ENCODE measurements at regions not wholly inside any gene's neighbourhood (a gene's known extent, or its start where the extent isn't known, plus 50 kb on each side); places are given as distances from the start of the nearest gene placed in this dataset.
A peak's percentile ranks its signal among the peaks of the same experiment; 100 is the strongest.

DNA sequence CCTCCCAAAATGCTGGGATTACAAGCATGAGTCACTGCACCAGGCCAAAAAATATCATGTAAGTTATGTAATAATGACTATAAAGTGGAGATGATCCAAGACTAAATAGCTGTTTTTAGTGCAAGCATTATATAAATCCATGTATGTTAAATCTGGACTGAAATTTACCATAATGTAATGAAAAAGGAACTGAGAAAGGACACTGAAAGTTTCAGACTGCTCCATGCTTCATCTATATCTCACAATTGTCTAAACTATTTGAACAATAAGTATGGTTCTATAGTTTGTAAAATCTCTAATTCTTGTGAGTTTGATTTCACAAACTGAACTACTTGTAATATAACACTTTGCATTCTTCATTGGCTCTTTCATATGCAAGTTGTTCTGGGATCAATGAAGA, 2299.5 kb downstream of the PCDH9 start:
- DNase-seq (ENCODE audit: low read depth, low spot score), result no peak

DNA sequence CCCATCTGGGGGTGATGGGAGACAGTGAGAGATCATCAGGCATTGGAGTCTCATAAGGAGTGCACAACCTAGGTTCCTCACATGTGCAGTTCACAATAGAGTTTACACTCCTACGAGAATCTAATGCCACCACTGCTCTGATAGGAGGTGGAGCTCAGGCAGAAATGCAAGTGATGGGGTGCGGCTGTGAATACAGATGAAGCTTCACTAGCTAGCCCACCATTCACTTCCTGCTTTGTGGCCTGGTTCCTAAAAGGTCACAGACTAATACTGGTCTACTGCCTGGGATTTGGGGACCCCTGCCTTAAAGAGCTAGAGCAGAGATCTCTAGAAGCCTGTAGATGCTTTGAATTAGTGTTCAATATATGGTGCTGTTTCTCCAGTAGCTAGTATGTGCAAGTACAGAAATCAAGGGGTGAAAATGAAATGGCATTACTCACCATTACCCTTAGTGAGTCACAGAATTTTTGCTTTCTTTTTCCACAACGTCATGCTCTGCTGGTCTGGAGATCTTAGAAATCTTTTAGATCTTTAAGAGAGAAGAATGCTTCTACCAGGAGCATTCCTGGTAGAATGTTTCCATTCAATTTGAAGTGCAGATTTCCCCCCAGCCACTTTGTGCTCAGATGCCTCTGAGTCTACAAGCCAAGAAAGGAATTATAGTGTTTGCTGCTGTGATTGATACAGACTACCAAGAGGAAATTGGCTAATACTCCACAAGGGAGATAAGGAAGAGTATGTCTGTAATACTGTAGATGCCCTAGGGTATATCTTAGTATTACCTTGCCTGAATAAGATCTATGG, 2301.2 kb downstream of the PCDH9 start:
- DNase-seq (ENCODE audit: low read depth, low spot score), result peak; percentile 23

DNA sequence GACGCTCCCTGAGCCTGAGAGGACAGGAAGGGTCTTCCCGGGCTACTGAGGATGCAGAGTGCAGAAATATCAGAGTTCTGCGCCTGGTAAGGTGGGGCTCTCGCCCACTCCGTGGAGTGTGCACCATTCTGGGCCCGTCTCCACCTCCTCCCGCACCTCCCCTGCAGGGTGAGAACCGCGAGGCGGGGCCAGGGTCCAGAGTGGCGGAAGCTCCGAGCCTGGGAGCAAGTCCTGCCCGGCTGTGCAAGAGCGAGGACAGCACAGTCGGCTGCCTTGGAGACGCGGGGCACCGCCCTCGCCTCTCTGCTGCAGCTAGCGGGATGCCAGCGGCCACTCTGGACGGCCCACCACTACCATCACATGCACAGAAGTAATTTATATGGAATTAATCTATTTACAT, 2304.4 kb downstream of the PCDH9 start:
- DNase-seq (ENCODE audit: low read depth, low spot score), result no peak

DNA sequence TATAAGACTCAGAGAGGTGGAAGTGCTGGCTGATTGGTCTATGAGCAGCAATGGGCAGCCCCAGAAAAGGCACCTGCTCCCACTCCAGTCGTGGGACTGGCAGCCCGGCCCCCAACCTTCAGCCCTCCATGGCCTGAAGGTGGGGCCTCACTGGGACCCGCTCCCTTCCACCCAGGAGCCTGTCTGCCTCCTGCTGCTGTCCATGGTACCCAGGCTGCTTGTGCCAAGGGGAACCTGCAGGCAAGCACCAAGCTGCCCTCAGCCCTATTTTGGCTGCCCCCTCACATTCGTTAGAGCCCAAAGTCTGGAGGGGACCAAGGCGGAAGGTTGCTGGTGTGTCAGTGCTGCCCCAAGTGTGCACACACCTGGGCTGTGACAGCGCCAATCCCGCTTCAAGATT, 2304.9 kb downstream of the PCDH9 start:
- no peak for DNase-seq (ENCODE audit: low read depth, low spot score)

DNA sequence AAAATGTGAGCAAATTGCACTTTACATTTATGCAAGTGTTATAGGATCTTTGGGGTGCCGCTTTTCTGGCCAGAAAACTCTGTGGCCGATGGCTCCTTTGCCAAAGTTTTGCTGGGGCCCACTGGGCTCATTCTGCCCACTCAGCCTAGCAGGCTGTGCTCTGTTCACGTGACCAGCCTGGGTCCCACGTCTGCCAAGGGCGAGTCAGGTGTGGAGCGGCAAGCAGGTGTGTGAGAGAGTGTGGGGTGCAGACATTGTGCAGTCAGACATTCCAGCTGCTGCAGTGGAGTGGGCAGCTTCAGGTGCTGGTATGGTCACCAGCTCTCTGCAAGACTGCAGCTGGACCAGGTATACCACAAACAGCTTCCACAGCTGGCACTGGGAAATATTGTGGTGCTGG, 2305.7 kb downstream of the PCDH9 start:
- DNase-seq (ENCODE audit: low read depth, low spot score), result no peak

DNA sequence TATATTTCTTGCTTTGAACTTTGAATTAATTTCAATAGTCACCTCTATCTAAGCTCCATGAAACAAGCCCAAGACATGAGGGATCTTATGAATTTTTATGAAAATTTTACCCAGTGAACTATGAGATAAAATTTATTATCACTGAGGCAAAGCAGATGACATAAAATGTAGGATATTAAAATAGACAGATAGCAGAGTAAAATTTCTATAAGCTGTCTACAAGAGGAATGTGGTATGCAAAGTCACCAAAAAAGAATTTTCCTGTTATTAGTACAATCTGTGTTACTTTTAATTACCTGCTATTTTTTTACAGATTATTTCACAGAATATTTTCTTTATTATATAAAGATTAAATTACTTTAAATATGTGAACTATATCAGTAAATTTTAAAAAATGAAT, 2312.6 kb downstream of the PCDH9 start:
- no peak for DNase-seq (ENCODE audit: low read depth, low spot score)

DNA sequence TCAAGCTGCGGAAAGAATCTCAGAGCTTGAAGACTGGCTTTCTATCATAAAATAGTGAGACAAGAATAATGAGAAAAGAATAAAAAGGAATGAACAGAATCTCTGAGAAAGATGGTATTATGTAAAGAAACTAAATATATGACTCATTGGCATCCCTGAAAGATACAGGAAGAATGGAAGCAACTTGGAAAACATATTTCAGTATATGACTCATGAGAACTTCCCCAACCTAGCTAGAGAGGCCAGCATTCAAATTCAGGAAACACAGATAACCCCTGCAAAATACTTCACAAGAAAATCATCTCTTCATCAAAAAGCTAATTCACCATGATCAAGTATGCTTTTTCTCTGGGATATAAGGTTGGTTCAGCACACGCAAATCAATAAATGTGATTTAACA, 2318.0 kb downstream of the PCDH9 start:
- peak; percentile 6 for DNase-seq (ENCODE audit: low read depth, low spot score)

DNA sequence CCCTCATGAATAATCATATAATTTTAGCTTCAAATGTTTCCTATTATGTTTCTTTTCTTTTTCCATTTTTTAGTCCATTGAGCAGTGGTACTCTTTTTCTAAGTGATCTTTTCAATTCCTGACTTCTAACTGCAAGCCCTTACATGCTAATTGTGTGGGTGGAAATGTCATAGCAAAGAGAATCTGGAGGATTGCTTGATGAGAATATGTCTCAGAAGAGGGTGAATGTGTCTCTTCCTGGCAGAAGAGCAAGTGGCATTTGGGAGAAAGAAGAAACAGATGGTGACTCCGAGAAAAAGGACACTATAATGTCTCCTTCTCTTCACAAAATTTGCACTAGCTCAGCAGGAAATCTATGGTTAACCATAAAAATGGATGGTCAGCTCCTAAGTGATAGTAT, 2320.0 kb downstream of the PCDH9 start:
- DNase-seq (ENCODE audit: low read depth, low spot score), result no peak

DNA sequence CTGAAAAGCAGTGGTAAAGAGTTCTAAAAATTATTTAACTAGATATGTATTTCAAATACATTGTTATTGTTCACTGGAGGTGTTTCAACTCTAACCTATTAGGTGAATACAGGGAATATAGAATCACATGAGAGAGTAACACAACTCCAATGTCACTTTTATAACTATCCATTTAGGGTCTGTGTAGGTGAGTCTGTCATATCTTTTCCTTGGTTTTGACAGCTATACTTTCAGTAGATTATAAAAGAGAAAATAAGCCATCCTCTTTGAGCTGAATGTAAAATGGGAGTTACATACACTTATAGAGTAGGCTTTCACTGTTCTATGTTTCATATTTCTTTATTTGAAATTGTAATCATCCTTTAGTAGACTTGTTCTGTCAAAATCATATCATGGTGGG, 2321.0 kb downstream of the PCDH9 start:
- DNase-seq (ENCODE audit: low read depth, low spot score), result no peak

DNA sequence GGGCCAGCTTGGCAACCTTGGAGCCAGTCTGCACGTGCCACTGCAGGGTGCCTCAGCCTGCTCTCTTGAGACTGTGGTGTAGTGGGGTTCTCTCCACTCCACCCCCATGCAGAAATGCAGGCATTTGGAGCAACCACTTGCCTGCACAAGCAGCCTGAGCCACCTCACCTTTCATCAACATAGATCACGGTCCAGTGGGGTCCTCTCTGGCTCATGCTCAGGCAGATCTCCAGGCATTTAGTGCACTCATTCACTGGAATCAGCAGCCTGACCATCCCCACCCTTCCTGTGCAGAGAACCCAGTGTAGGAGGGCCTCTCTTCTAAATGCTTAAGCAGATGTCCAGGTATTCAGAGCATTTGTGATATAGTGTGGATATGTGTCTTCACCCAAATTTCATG, 2330.1 kb downstream of the PCDH9 start:
- no peak for DNase-seq (ENCODE audit: low read depth, low spot score)

DNA sequence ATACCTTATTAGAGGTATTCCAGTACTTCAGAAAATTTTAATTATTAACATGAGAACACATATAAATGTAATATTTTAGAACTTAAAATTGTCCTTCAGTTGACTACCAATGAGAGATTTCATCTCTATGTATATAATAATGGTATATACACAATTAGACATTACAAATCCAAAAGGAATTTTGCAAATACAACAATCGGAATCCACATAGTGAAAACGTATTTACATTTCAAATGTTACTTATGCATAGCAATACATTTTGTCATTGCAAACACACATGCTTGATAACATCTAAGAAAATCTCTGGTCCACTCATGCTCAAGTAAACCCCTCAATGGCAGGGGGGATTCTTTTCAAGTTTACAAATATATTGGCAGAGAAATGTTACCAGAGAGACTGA, 2345.2 kb downstream of the PCDH9 start:
- DNase-seq (ENCODE audit: low read depth, low spot score), result no peak

DNA sequence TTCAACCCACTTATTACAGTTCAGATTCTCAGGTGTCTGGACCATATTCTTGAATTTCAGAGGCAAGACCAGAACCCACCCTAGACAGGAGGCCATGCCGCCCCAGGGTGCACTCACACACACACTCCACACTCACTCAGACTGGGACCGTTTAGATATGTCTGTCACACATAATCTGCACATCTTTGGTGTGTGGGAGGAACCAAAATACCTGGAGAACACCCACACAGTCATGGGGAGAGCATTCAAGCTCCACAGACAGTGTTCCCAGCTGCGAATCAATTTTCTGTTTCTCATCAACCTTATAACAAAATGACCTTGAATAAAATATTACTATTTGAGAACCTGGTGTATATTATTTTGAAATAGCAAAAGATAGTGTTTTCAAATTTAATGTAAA, 2353.0 kb downstream of the PCDH9 start:
- DNase-seq (ENCODE audit: low read depth, low spot score), result no peak

DNA sequence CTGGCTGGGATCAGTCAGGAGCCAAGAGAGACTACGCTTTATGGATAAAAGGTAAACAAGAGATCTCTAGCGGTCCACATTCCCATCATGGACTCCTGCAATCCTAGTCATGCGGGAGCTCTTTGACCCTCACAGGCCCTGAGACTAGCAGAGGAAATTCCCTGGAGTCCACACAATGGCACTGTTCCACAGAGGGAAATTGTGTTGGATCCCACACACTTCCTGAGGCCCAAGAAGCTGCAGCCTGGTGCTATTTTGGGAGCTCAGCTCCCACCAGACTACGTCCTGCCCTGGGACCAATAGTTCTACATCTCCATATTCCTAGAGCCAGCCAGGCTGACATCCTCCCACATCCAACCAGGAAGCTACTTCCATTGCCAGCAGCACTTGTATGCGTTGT, 2358.4 kb downstream of the PCDH9 start:
- DNase-seq (ENCODE audit: low read depth, low spot score), result no peak

DNA sequence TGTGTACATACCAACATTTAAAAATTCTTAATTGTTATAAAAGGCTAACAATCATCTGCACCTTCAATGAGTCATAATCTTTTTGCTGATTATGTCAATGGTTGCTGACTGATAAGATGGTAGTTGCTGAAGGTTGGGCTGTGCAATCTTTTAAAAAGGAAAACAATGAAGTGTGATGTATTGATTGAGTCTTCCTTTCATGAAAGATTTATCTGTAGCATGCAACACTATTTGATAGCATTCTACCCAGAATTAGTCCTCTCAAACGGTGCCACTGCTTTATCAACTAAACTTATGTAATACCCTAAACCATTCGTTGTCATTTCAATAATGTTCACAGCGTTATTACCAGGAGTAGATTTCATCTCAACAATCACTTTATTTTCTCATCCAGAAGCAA, 2360.6 kb downstream of the PCDH9 start:
- DNase-seq (ENCODE audit: low read depth, low spot score), result no peak

DNA sequence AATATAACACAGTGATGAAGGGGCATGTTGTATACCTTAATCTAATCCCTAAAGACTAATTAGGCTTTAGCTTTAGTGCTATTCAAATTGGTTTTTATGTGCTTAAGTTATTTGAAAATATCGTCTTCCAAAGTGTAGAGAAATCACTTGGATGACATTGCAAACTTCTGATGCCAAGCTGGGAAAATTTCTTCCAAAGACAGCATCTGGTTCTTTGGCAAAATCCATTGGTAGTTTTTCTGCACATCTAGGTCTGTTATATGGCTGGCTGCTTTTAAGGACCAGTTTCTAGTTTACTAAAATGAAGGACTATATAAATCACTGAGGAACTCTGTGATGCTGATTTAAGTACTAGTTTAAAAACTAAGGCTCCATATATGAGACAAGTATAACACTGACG, 2362.3 kb downstream of the PCDH9 start:
- no peak for DNase-seq (ENCODE audit: low read depth, low spot score)

DNA sequence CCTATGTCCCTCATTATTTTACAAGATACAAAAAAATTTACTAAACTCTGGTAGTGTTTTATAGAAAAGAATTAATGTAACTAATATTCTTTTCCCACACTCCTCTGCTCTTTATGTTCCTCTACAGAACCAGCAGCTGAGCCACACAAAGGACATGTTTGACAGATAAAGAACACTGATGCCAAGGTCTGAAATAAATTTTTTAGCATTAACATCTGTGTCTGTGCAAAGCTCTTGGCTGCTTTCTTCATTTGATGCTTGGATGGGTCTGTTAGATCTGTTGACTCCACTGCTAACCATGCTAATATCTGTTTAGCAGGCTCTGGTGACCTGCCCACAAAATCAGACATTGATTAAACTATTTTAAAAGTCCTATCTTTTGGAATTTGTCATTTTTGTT, 2363.8 kb downstream of the PCDH9 start:
- no peak for DNase-seq (ENCODE audit: low read depth, low spot score)

DNA sequence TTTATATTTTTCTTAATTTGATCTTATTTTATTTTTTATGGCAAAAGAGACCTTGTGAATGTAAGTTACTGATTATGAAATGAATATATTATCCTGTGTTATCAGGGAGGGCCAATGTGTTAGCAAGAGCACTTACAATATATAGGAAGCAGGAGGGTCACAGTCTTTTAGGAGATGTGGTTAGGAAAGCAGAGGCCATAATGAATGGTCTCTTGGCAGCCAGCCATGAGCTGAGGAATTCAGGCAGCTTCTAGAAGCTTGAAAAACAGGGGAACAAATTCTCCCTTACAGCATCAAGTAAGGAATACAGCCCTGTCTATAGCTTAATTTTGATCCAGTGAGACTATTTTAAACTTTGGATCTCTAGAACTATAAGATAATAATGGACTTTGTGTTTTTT, 2374.6 kb downstream of the PCDH9 start:
- DNase-seq (ENCODE audit: low read depth, low spot score), result peak; percentile 1

DNA sequence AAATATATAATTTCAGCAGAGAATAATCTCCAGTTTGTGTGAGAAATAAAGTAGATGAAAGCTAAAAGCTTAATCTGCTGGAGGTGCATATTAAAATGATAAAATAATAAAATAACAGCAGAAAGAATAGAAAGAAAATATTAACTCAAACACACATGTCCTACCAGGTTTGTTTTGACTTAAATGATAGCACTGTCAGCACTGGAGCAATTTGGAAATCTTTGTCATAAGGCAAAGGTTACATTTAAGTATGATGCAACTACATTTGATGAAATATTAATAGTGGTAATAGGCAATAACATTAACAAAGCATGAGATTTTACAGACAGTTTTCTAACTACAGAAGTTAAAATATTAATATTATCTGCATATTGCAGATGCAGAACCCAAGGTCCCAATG, 2380.1 kb downstream of the PCDH9 start:
- DNase-seq (ENCODE audit: low read depth, low spot score), result no peak

DNA sequence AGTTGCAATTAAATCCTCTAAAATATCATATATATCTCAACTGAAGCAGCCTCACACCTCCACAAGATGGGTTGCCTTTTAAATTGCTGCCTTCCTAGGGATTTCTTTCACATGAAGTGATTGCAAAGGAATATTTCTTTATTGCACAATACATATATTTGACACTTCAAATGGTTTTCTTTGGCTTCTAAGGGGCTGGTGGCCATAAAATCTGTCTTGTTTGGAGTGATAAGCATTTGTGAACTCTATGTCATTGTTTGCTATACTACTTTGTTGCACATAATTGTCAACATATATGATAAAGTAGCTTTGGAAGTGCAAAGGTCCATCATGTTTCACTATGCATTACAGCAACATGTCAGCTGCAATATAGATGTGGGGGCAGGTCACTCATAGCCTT, 2380.9 kb downstream of the PCDH9 start:
- no peak for DNase-seq (ENCODE audit: low read depth, low spot score)

DNA sequence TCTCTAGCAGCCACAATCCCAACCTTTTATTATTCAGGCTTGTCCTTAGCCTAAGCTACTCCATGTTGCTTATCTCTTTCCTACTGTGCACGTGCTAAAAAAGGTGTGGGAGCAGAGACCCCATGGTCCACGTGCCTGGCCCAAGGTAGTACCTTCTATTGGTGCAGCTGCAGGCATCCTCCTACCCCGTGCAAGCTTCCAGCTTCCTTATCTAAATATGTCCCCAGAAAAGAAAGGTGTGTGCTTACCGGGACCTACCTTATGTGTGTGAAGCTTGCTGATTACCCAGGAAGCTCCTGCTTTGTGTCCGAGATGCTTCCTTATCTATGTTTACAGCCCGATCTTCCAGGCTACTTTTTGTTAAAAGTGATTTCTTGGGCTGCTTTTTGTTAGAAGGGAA, 2382.4 kb downstream of the PCDH9 start:
- no peak for DNase-seq (ENCODE audit: low read depth, low spot score)

DNA sequence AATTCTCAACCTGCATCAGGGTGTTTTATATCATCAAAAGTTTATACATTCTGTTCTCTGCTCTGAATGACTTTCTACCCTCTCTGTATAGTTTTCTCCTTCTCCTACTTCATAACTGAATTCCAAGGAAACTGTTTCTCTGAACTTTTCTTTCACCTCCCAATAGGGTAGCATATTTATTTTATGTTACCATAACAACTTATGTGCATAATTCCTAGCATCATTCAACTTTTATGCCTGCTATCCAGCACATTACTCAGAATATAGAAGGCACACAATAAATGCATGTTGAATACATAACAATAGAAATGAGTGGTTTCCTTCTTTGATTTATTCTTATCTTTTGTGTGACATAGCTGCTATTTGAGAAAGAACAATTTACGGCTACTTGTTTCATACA, 2385.0 kb downstream of the PCDH9 start:
- peak; percentile 0 for DNase-seq (ENCODE audit: low read depth, low spot score)

DNA sequence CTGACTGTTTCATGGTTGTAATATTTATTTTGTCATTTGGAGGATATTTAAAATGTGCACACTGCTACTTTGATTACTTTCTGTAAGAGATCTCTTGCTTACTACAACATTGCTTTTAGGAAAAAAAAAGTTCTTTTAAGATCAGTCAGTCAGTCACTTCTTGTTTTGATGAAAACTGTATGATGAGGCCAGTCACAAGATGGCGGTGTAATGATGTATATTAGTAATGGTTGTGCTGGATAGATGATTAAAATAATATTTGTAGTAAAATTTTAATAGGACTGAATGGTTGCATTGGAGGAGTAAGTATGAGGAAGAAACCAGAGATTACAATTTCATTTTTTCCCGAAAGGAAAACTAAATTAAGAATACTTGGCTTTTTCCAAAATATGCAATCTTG, 2411.1 kb downstream of the PCDH9 start:
- DNase-seq (ENCODE audit: low read depth, low spot score), result peak; percentile 2

DNA sequence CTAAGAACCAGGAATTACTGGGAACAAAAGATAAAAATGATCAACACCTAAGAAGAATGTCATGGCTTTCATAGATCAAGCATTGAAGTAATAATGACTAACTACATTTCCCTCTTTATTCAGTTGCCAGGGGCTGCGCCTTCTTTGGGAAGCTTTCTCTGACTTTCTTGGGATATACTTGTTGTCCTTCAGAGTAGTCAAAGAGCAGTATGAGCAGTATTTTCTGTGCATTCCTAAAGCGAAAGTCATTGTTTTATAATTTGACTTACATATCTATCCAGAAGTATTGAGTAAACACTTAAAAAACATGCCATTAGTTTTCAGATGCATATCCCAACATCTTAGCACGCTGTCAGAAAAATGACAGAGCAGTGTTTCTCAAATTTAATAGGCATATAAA, 2412.4 kb downstream of the PCDH9 start:
- no peak for DNase-seq (ENCODE audit: low read depth, low spot score)

DNA sequence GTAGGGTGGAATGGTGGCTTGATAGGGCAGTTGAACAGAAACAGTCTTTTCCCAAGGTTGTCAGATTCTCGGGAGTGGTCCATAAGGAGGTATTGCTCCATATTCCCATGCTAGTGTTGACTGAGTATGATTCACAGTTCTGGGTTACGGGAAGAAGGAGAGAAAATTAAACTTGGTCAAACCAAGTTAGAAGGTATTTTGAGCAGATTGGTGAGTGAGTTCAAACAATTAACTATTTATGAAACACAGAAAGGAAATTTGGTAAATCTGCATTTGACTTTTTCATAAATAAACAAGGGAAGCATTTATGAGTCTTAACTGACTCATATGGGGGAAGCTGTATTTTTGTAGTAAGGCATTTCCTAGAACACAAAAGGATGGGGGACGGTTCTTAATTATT, 2419.4 kb downstream of the PCDH9 start:
- DNase-seq (ENCODE audit: low read depth, low spot score), result no peak

Measured in smooth muscle cell of the brain vasculature (primary cell).